ENCODE measurements at regions not wholly inside any gene's neighbourhood (a gene's known extent, or its start where the extent isn't known, plus 50 kb on each side); places are given as distances from the start of the nearest gene placed in this dataset.

DNA sequence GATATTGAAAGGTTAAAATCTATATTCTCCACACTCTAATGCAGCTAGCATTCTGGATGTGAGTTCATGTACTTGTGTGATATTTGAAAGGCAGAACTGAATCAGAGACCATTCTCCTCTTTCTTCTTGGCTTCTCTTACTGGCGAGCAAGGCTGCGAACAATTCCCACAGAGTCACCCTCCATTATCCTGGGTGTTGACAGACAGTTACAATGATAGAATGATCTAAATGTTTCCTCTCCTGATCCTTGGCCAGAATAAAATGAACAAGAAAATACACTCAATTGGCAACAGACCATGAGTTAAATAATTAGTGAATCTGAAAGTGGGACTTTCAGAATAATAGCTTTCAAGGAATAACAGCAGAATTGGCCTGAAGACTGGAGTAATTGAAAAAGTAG lies 342.8 kb downstream of the RAPGEF2 start:
- intact Hi-C loops (cut with DNase I, micrococcal nuclease) = no loop called here
- no peaks in the 10 kb centered on the region for H3K9me3 ChIP-seq
- ATAC-seq = no peak

DNA sequence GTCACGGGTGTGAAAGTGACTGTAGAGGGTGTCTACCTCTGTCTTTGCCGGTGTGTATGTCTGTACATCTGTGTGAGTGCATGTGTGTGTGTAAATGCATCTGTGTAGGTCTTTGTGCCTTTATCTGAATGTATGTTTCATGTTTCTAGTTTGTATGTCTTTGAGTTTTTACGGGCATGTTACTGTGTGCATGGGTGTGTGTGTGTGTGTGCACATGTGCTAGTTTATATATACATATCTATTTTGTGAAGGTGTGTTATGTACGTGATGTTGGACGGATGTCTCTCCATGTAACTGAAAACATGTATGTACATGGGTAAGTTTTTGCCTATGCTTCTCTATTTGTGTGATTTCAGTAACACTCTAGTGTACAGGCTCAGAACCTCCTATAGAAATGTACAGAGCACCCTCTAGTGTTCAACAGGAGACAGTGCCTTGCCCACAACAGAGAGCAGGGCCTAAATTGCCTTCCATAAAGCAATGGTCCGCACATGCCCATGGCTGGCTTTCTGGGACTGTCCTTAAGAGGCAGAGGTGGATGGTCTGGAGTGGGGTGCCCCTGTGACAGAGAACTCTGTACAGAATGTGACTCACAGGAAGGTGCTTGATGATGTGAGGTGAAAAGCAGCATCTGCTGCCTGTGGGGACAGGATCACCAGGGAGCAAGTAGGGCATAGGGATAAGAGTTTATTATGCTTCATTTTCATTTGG lies 343.5 kb downstream of the RAPGEF2 start:
- intact Hi-C loops (cut with DNase I, micrococcal nuclease) = no loop called here

More for the DNA sequence above, 342.8 kb downstream of the RAPGEF2 start:
- Histone ChIP-seq H3K4me3 (no peak overlapping the region), H3K36me3 (ENCODE audit: low read depth) (no peaks in the 10 kb centered on the region), H3K4me1 (ENCODE audit: low read depth) (no peaks in the 10 kb centered on the region)
- TF ChIP-seq, protein P1, sequence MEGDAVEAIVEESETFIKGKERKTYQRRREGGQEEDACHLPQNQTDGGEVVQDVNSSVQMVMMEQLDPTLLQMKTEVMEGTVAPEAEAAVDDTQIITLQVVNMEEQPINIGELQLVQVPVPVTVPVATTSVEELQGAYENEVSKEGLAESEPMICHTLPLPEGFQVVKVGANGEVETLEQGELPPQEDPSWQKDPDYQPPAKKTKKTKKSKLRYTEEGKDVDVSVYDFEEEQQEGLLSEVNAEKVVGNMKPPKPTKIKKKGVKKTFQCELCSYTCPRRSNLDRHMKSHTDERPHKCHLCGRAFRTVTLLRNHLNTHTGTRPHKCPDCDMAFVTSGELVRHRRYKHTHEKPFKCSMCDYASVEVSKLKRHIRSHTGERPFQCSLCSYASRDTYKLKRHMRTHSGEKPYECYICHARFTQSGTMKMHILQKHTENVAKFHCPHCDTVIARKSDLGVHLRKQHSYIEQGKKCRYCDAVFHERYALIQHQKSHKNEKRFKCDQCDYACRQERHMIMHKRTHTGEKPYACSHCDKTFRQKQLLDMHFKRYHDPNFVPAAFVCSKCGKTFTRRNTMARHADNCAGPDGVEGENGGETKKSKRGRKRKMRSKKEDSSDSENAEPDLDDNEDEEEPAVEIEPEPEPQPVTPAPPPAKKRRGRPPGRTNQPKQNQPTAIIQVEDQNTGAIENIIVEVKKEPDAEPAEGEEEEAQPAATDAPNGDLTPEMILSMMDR (IDR thresholded peaks at IDR 0.05) = no peak
- no peak for DNase-seq

DNA sequence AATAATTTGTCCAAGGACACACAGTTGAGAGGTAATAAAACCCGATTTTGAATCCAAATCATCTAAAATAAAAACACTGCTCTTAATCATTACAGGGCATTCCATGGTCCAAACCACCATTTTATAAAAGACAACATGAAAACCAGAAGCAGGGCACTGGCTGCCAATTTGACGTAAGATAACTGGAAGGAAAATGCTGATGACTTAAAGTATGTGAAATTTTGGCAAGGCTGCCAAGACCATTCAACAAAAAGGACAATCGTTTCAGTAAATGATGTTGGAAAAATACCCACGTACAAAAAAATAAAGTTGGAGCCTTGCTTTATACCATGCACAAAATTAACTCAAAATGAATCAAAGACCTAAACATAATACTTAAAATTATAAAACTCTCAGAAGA lies 344.4 kb downstream of the RAPGEF2 start:
- Histone ChIP-seq H3K4me3 (no peak overlapping the region), H3K36me3 (ENCODE audit: low read depth) (no peaks in the 10 kb centered on the region), H3K9me3 (no peaks in the 10 kb centered on the region), H3K4me1 (ENCODE audit: low read depth) (no peaks in the 10 kb centered on the region)
- TF ChIP-seq, protein P1 (IDR thresholded peaks at IDR 0.05) = no peak
- DNase-seq (no peak), ATAC-seq (no peak)
- intact Hi-C loops (cut with DNase I, micrococcal nuclease) = no loop called here

More for the DNA sequence above, 343.5 kb downstream of the RAPGEF2 start:
- H3K4me3 ChIP-seq = no peak overlapping the region
- peak in 2 of 3 donors; percentile 27 to 47 for DNase-seq
- H3K4me1 ChIP-seq (ENCODE audit: low read depth) = no peaks in the 10 kb centered on the region
- TF ChIP-seq, protein P1 (IDR thresholded peaks at IDR 0.05) = peak; percentile 70
- H3K9me3 ChIP-seq = no peaks in the 10 kb centered on the region
- no peaks in the 10 kb centered on the region for H3K36me3 ChIP-seq (ENCODE audit: low read depth)
- ATAC-seq = peak; percentile 94

DNA sequence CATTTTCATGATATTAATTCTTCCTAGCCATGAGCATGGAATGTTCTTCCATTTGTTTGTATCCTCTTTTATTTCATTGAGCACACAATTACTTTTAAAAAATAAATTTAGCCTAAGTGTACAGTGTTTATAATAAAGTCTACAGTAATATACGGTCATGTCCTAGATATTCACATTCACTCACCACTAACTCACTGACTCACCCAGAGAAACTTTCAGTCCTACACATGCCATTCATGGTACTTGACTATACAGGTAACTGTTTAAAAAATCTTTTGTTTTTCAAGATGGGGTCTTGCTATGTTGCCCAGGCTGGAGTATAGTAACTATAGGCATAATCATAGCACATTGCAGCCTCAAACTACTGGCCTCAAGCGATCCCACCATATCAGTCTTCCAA lies 348.1 kb downstream of the RAPGEF2 start:
- intact Hi-C loops (cut with DNase I, micrococcal nuclease) = no loop called here
- TF ChIP-seq, protein P1 (IDR thresholded peaks at IDR 0.05) = no peak
- no peaks in the 10 kb centered on the region for H3K36me3 ChIP-seq (ENCODE audit: low read depth)
- H3K9me3 ChIP-seq = no peaks in the 10 kb centered on the region
- H3K4me1 ChIP-seq (ENCODE audit: low read depth) = no peaks in the 10 kb centered on the region
- no peak for DNase-seq
- no peak for ATAC-seq
- H3K4me3 ChIP-seq = no peak overlapping the region

DNA sequence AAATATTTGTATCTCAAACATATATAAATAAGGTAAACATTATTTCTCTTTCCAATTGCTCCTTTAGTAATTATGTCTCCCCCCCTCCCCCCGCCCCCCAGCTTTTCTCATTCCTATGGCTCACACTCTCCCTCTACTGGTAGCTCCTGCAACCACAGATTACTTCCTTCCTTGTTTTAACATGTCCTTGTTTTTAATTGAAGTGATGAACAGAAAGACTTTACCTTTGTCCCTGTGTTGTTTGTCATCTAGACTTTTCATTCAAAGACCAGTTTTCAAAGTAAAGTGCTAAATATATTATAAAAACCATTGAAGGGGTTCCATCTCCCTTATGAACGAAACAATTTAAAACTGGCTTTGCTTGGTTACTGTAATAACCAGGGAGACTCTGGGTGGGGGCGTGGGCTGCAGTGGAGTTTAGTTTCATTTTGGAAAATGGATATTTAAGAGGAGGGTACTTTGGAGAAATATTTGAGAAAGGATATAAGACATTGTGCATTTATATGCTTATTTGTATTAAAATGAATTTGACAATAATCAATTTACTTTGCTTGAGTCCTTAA lies 352.9 kb downstream of the RAPGEF2 start:
- no peak for ATAC-seq
- peak in 1 of 3 donors; percentile 38 for DNase-seq
- no peaks in the 10 kb centered on the region for H3K4me1 ChIP-seq (ENCODE audit: low read depth)
- intact Hi-C loops (cut with DNase I, micrococcal nuclease) = no loop called here
- no peak overlapping the region for H3K4me3 ChIP-seq
- no peaks in the 10 kb centered on the region for H3K9me3 ChIP-seq
- no peaks in the 10 kb centered on the region for H3K36me3 ChIP-seq (ENCODE audit: low read depth)
- TF ChIP-seq, protein P1 (IDR thresholded peaks at IDR 0.05) = no peak

Data from mucosa of descending colon (tissue), 3 donors.